ENCODE measurements at regions not wholly inside any gene's neighbourhood (a gene's known extent, or its start where the extent isn't known, plus 50 kb on each side); places are given as distances from the start of the nearest gene placed in this dataset.

- Histone ChIP-seq H4K20me1 (replicated peaks in 1 of 2; ENCODE audit: control insufficient read depth in 1 of 2, insufficient read depth in 2 of 2, low read length in 2 of 2) (peaks cover 0 to 7% of the 10 kb centered on the region in 2 experiments), H3K18ac (ENCODE audit: extremely low read depth, low read length) (no peak overlapping the region), H3K4ac (replicated peaks; ENCODE audit: insufficient read length, low read depth, low read length) (no peak overlapping the region), H3K27me3 (replicated peaks in 1 of 4; ENCODE audit: control insufficient read depth in 3 of 4, extremely low read depth in 1 of 4, insufficient read depth in 3 of 4, low read length in 3 of 4) (no peaks in the 10 kb centered on the region), H2AFZ (ENCODE audit: low read length) (no peak overlapping the region), H4K5ac (ENCODE audit: insufficient read length, low read depth, low read length) (no peak overlapping the region), H2BK120ac (replicated peaks; ENCODE audit: low read depth, low read length) (no peak overlapping the region), H3K9me3 (ENCODE audit: insufficient read depth in 2 of 2, low read depth in 1 of 2, low read length in 1 of 2) (peaks cover 7 to 9% of the 10 kb centered on the region in 2 experiments), H3K23ac (ENCODE audit: insufficient read length) (no peak overlapping the region), H4K91ac (replicated peaks; ENCODE audit: insufficient read length, low read length) (peak overlapping the region; percentile 87), H3K23me2 (ENCODE audit: low read depth, low read length) (peaks cover 17% of the 10 kb centered on the region; the same call in 1 of the 2 replicates), H3K79me1 (ENCODE audit: low read depth, low read length) (no peaks in the 10 kb centered on the region), H3K4me2 (ENCODE audit: insufficient read depth in 1 of 2, low read depth in 2 of 2, low read length in 2 of 2) (no peak overlapping the region), H3K4me3 (ENCODE audit: extremely low read depth in 1 of 4, insufficient read depth in 2 of 4, low read depth in 3 of 4, low read length in 4 of 4) (no peak overlapping the region), H2AK5ac (ENCODE audit: low read depth, low read length) (no peak overlapping the region), H2BK20ac (ENCODE audit: low read length) (no peak overlapping the region), H2BK15ac (ENCODE audit: low read length) (no peak overlapping the region), H2BK5ac (ENCODE audit: low read depth, low read length) (no peak overlapping the region), H3K14ac (ENCODE audit: insufficient read length) (no peak overlapping the region), H3K36me3 (ENCODE audit: control insufficient read depth in 2 of 4, insufficient read depth in 4 of 4, low read length in 3 of 4) (no peaks in the 10 kb centered on the region; a peak in 2 of 8 replicates), H3K79me2 (ENCODE audit: control insufficient read depth in 1 of 2, insufficient read depth in 2 of 2, low read length in 2 of 2) (0 out of 4 replicates have a peak, but pooled peaks cover 0 to 5% of the 10 kb centered on the region in 2 experiments), H3K9ac (replicated peaks in 1 of 4; ENCODE audit: extremely low read depth in 1 of 4, low read depth in 3 of 4, low read length in 3 of 4) (no peak overlapping the region), H3K4me1 (replicated peaks in 1 of 4; ENCODE audit: control insufficient read depth in 3 of 4, insufficient read depth in 4 of 4, low read length in 3 of 4) (peaks cover 4 to 9% (median 5%) of the 10 kb centered on the region in 4 experiments; a peak in 5 of 7 replicates), H2BK12ac (ENCODE audit: low read depth, low read length) (no peak overlapping the region), H4K8ac (ENCODE audit: extremely low read depth, insufficient read depth, low read length) (peak overlapping the region; percentile 45; the same call in 1 of the 2 replicates), H3K56ac (replicated peaks; ENCODE audit: insufficient read length, low read depth, low read length) (no peak overlapping the region), H3K27ac (ENCODE audit: low read depth, low read length) (no peak overlapping the region)
- no peak for FAIRE-seq
- DNase-seq (ENCODE audit: low read depth in 1 of 2, low spot score in 2 of 2): no peak
- CTCF ChIA-PET (ENCODE audit: partially characterized antibody): no interaction called here
- WGBS, 2 experiments (ENCODE audit: extremely low coverage in 1 of 2, insufficient coverage in 1 of 2, insufficient read length in 1 of 2, insufficient replicate concordance in 2 of 2, low coverage in 1 of 2, low lambda C conversion rate in 2 of 2, missing lambda C conversion rate in 1 of 2): 83% methylated on average over 12 of the region's 12 CpGs; no CpG with 5 or more reads in 1 of the 2 experiments
- POLR2A ChIA-PET (ENCODE audit: partially characterized antibody): no interaction called here
- no peak for TF ChIP-seq CBX8 (IDR thresholded peaks at IDR 0.05; ENCODE audit: borderline replicate concordance, low read depth, low read length)
- no peak for TF ChIP-seq KDM5A (IDR thresholded peaks at IDR 0.05; ENCODE audit: low read length)
- no peak for TF ChIP-seq POLR2A (IDR thresholded peaks at IDR 0.05; ENCODE audit: control extremely low read depth in 1 of 2, low read depth in 2 of 2, low read length in 2 of 2)
- TF ChIP-seq HDAC2 (IDR thresholded peaks at IDR 0.05; ENCODE audit: borderline replicate concordance in 1 of 2, low read depth in 2 of 2, low read length in 2 of 2): no peak
- TF ChIP-seq RAD21 (IDR thresholded peaks at IDR 0.05 in 1 of 2, conservative IDR thresholded peaks at IDR 0.05 in 1 of 2; ENCODE audit: low read depth in 2 of 2, low read length in 2 of 2): no peak
- no peak for TF ChIP-seq CBX5 (IDR thresholded peaks at IDR 0.05; ENCODE audit: low read depth, low read length)
- TF ChIP-seq GTF2F1 (IDR thresholded peaks at IDR 0.05; ENCODE audit: borderline replicate concordance, low read depth, low read length): no peak
- TF ChIP-seq TCF12 (IDR thresholded peaks at IDR 0.05; ENCODE audit: low read depth, low read length): no peak
- TF ChIP-seq RNF2 (IDR thresholded peaks at IDR 0.05; ENCODE audit: borderline replicate concordance, low read depth, low read length, missing control alignments, poor library complexity, severe bottlenecking): no peak
- TF ChIP-seq, protein P1, sequence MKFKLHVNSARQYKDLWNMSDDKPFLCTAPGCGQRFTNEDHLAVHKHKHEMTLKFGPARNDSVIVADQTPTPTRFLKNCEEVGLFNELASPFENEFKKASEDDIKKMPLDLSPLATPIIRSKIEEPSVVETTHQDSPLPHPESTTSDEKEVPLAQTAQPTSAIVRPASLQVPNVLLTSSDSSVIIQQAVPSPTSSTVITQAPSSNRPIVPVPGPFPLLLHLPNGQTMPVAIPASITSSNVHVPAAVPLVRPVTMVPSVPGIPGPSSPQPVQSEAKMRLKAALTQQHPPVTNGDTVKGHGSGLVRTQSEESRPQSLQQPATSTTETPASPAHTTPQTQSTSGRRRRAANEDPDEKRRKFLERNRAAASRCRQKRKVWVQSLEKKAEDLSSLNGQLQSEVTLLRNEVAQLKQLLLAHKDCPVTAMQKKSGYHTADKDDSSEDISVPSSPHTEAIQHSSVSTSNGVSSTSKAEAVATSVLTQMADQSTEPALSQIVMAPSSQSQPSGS (IDR thresholded peaks at IDR 0.05; ENCODE audit: low read length): no peak
- TF ChIP-seq SIX5 (IDR thresholded peaks at IDR 0.05; ENCODE audit: low read depth, low read length): no peak
- TF ChIP-seq CTBP2 (IDR thresholded peaks at IDR 0.05; ENCODE audit: borderline replicate concordance, insufficient read depth, insufficient read length, low read length): no peak
These were observed 220.9 kb downstream of the IRX2 start for GRCh38 chr5:2530609-2531008.

Measured in H1 (cell line).